ENCODE measurements at regions not wholly inside any gene's neighbourhood (a gene's known extent, or its start where the extent isn't known, plus 50 kb on each side); places are given as distances from the start of the nearest gene placed in this dataset.

DNA sequence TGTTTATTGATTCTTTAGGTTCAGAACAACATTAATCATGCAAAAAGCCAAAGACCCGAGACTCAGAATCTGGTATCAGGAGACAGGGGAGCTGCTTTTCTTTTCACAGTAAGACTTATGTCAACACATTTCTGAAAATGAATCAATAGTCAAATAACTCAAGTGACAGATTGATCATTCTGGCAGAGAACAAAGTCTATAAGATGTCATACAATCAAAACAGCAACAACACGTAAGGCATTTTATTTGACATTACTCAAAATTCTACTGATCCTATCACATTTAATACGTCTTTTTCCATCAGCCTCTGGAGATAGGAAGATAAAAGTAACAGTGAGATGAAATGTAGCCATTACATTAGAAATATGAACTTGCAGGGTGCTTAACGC, 93.4 kb upstream of the EEF1E1 start:
- TF ChIP-seq EZH2 (optimal IDR thresholded peaks at IDR 0.05; ENCODE audit: low read depth, low read length) (no peak), EZH2phosphoT487 (IDR thresholded peaks at IDR 0.05; ENCODE audit: low read length) (no peak)
- TF ChIP-seq, protein P1, sequence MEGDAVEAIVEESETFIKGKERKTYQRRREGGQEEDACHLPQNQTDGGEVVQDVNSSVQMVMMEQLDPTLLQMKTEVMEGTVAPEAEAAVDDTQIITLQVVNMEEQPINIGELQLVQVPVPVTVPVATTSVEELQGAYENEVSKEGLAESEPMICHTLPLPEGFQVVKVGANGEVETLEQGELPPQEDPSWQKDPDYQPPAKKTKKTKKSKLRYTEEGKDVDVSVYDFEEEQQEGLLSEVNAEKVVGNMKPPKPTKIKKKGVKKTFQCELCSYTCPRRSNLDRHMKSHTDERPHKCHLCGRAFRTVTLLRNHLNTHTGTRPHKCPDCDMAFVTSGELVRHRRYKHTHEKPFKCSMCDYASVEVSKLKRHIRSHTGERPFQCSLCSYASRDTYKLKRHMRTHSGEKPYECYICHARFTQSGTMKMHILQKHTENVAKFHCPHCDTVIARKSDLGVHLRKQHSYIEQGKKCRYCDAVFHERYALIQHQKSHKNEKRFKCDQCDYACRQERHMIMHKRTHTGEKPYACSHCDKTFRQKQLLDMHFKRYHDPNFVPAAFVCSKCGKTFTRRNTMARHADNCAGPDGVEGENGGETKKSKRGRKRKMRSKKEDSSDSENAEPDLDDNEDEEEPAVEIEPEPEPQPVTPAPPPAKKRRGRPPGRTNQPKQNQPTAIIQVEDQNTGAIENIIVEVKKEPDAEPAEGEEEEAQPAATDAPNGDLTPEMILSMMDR (IDR thresholded peaks at IDR 0.05; ENCODE audit: low read length): no peak
